IMR-90 (cell line): ENCODE measurements at regions not wholly inside any gene's neighbourhood (a gene's known extent, or its start where the extent isn't known, plus 50 kb on each side); places are given as distances from the start of the nearest gene placed in this dataset.

ENCODE experiments used
- BHLHE40 ChIP-seq: fragments of 150-350 bp; IDR thresholded peaks from 2 replicates; pipeline ENCODE4 v1.6.1; 2016; ENCODE audit warnings: mild to moderate bottlenecking, low read depth, low read length
- CEBPB ChIP-seq: IDR thresholded peaks from 2 replicates; pipeline ENCODE4 v1.6.1; 2012; ENCODE audit warnings: low read depth, low read length, improper control_type of control experiment
- CHD1 ChIP-seq: IDR thresholded peaks from 2 replicates; pipeline ENCODE4 v1.6.1; 2012; ENCODE audit warnings: low read depth, low read length, improper control_type of control experiment
- ELK1 ChIP-seq: fragments of 150-350 bp; IDR thresholded peaks from 2 replicates; pipeline ENCODE4 v1.6.1; 2016; ENCODE audit warnings: low read depth, mild to moderate bottlenecking, low read length, moderate library complexity, borderline replicate concordance
- MAFK ChIP-seq: IDR thresholded peaks from 2 replicates; pipeline ENCODE4 v1.6.1; 2012; ENCODE audit warnings: low read depth, low read length, improper control_type of control experiment
- MAZ ChIP-seq: IDR thresholded peaks from 2 replicates; pipeline ENCODE4 v1.6.1; 2012; ENCODE audit warnings: low read depth, mild to moderate bottlenecking, low read length, improper control_type of control experiment, moderate library complexity, borderline replicate concordance
- MXI1 ChIP-seq: IDR thresholded peaks from 2 replicates; pipeline ENCODE4 v1.6.1; 2012; ENCODE audit warnings: low read depth, mild to moderate bottlenecking, low read length, moderate library complexity, borderline replicate concordance
- POLR2A ChIP-seq: IDR thresholded peaks from 2 replicates; pipeline ENCODE4 v1.6.1; 2012; ENCODE audit warnings: mild to moderate bottlenecking, low read depth, low read length
- RAD21 ChIP-seq: IDR thresholded peaks from 2 replicates; pipeline ENCODE4 v1.6.1; 2012; ENCODE audit warnings: low read length, improper control_type of control experiment
- RCOR1 ChIP-seq: IDR thresholded peaks from 2 replicates; pipeline ENCODE4 v1.6.1; 2012; ENCODE audit warnings: mild to moderate bottlenecking, low read length, improper control_type of control experiment; ENCODE audit not compliant: insufficient replicate concordance
- RFX5 ChIP-seq: IDR thresholded peaks from 2 replicates; pipeline ENCODE4 v1.8.0; 2012; ENCODE audit warnings: low read depth, mild to moderate bottlenecking, low read length, moderate library complexity
- SMC3 ChIP-seq: fragments of 150-350 bp; IDR thresholded peaks from 2 replicates; pipeline ENCODE4 v1.6.1; 2016; ENCODE audit warnings: low read depth, mild to moderate bottlenecking, antibody characterized with exemption, low read length, moderate library complexity
- USF2 ChIP-seq: fragments of 150-350 bp; IDR thresholded peaks from 2 replicates; pipeline ENCODE4 v1.6.1; 2017; ENCODE audit warnings: mild to moderate bottlenecking, antibody characterized with exemption, low read length, low read depth
- TF ChIP-seq, protein P1 (sequence below): conservative IDR thresholded peaks from 2 replicates; pipeline ENCODE4 v1.5.1; 2012; ENCODE audit warnings: mild to moderate bottlenecking, low read depth, low read length, improper control_type of control experiment

DNA sequence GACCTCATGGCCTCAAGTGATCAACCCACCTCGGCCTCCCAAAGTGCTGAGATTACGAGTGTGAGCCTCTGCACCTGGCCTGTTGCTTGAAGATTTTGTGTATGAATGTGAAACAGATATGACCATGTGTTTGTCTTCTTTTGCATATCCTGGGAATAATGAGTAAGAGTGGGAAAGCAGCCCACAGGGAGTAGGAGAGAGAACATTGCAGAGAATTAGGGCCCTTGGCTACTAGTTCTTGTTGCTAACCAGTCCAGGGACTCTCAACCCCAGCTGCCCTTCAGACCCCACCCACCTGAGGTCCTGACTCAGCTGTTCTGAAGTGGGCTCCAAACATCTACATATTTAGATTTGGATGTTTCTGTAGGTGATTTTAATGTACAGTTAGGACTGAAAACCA lies 125.5 kb downstream of the MTX3 start:
- TF ChIP-seq, protein P1, sequence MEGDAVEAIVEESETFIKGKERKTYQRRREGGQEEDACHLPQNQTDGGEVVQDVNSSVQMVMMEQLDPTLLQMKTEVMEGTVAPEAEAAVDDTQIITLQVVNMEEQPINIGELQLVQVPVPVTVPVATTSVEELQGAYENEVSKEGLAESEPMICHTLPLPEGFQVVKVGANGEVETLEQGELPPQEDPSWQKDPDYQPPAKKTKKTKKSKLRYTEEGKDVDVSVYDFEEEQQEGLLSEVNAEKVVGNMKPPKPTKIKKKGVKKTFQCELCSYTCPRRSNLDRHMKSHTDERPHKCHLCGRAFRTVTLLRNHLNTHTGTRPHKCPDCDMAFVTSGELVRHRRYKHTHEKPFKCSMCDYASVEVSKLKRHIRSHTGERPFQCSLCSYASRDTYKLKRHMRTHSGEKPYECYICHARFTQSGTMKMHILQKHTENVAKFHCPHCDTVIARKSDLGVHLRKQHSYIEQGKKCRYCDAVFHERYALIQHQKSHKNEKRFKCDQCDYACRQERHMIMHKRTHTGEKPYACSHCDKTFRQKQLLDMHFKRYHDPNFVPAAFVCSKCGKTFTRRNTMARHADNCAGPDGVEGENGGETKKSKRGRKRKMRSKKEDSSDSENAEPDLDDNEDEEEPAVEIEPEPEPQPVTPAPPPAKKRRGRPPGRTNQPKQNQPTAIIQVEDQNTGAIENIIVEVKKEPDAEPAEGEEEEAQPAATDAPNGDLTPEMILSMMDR: no peak
- TF ChIP-seq POLR2A: no peak
- no peak for TF ChIP-seq MAFK
- TF ChIP-seq CEBPB: no peak
- TF ChIP-seq CHD1: no peak
- no peak for TF ChIP-seq MXI1
- TF ChIP-seq RFX5: no peak
- TF ChIP-seq ELK1: no peak
- no peak for TF ChIP-seq BHLHE40
- TF ChIP-seq USF2: no peak
- TF ChIP-seq RCOR1: no peak
- no peak for TF ChIP-seq SMC3
- no peak for TF ChIP-seq RAD21
- TF ChIP-seq MAZ: no peak
